Colonic mucosa (tissue), 4 donors: ENCODE measurements at regions not wholly inside any gene's neighbourhood (a gene's known extent, or its start where the extent isn't known, plus 50 kb on each side); places are given as distances from the start of the nearest gene placed in this dataset.

ENCODE experiments used
- DNase-seq: peaks from one replicate; pipeline ENCODE4 v3.0.0-alpha.2; 2020
- H3K27ac ChIP-seq: fragments of 200-600 bp; one replicate; pipeline ENCODE4 v1.8.0; 2021
- H3K27me3 ChIP-seq: fragments of 200-600 bp; one replicate; pipeline ENCODE4 v1.8.0; 2021
- H3K36me3 ChIP-seq: fragments of 200-600 bp; one replicate; pipeline ENCODE4 v1.8.0; 2021
- H3K4me1 ChIP-seq: fragments of 200-600 bp; one replicate; pipeline ENCODE4 v1.8.0; 2021; ENCODE audit warnings: mild to moderate bottlenecking
- H3K4me3 ChIP-seq: fragments of 200-600 bp; one replicate; pipeline ENCODE4 v1.8.0; 2021
- H3K9ac ChIP-seq, 2 donors: one replicate each; pipeline ENCODE4 v1.7.0; 2013; ENCODE audit warnings: control low read depth in 2 of 2, low read depth in 2 of 2, low read length in 2 of 2
- H3K9me3 ChIP-seq: fragments of 200-600 bp; one replicate; pipeline ENCODE4 v1.8.0; 2021
- intact Hi-C: fragments of 100-400 bp; cut with DNase I; formaldehyde crosslinking; loops from one replicate; pipeline ENCODE4 v1.14.1; 2022
- TF ChIP-seq, protein P1 (sequence below): fragments of 200-600 bp; IDR thresholded peaks from one replicate; pipeline ENCODE4 v1.8.0; 2022; ENCODE audit warnings: antibody characterized with exemption, mild to moderate bottlenecking
- donor health status: healthy.
- donor health status: DM: no; HTN: no; CAD: no.
- donor health status: DM: no; HTN: no; CAD: no.

DNA sequence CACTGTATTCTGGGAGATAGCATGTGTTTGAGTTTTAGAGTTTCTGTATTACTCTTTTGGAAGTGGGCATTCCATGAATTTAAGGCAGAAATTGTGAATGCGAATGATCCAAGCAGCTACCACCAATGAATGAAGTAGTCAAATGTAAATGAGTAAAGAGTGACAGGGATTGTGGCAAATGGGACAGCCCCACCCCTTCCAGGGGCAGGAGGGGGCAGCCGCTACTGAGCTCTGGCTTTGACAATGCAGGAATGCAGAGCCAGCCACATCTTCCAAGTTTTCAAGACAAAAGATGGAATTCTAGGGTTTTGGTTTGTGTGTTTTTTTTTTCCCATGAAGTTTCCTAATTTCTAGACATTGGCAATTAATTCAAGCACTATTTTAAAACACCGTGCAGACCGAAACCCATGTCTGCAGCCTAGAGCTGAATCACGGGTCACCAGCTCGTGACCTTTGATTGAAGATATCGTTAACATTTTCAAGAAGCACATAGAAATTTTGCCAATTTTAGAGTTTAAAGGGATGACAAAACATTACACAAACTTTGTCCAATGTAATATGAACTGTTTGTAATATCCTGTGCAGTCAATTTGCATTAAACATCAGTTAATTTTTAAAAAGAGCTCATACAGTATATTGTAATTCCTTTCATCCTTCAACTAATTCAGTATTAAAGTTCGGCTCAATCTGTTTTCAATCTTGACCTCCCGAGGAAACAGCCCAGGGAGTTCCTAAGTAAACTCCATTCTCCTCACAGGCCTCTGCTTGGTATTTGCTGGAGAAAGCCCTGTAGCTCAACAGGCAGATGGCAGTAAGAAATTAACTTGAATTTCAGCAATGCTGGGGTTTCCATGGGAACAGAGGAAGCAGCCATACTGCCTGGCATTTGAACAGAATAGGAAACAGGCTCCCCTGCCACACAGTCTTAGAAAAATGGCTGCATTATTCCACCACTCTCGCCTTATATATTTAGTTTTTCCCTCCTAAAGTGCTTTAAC lies 83.4 kb downstream of the UCHL1 start:
- TF ChIP-seq, protein P1, sequence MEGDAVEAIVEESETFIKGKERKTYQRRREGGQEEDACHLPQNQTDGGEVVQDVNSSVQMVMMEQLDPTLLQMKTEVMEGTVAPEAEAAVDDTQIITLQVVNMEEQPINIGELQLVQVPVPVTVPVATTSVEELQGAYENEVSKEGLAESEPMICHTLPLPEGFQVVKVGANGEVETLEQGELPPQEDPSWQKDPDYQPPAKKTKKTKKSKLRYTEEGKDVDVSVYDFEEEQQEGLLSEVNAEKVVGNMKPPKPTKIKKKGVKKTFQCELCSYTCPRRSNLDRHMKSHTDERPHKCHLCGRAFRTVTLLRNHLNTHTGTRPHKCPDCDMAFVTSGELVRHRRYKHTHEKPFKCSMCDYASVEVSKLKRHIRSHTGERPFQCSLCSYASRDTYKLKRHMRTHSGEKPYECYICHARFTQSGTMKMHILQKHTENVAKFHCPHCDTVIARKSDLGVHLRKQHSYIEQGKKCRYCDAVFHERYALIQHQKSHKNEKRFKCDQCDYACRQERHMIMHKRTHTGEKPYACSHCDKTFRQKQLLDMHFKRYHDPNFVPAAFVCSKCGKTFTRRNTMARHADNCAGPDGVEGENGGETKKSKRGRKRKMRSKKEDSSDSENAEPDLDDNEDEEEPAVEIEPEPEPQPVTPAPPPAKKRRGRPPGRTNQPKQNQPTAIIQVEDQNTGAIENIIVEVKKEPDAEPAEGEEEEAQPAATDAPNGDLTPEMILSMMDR, result no peak
- DNase-seq, result no peak
- intact Hi-C loops, result no loop called here
- Histone ChIP-seq H3K4me3 (no peak overlapping the region), H3K27ac (no peak overlapping the region), H3K9me3 (no peaks in the 10 kb centered on the region), H3K4me1 (no peaks in the 10 kb centered on the region), H3K9ac (no peak overlapping the region), H3K27me3 (no peaks in the 10 kb centered on the region), H3K36me3 (no peaks in the 10 kb centered on the region)

DNA sequence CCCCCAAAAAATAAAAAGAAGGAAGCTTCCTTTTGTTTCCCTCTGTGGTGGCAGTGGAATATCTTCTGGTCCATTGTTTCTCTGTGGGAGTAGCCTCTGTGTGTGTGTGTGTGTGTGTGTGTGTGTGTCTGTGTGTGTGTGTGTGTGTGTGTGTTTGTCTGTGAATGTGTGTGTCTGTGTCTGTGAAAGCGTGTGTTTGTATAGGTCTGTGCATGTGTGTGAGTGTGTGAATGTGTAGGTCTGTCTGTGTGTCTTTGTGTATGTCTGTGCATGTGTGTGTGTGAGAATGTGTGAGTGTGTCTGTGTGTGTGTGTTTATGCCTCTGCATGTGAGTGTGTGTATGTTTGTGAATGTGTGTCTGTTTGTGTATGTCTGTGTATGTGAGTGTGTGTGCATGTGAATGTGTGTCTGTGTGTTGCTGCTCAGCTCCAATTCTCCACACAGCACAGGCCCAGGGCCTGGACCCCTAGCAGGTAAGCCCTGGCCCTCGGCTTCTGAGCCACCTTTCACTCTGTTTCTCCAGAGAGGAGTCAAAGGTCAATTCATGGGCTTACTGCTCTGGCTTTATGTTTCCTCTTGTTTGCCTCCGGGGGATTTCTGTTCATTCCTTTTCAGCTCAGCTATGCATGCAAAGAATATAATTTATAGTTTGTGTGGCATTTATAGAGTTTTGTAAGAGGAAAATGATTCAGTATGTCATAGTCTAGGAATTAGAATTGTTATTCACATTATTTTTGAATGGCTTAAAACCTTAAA lies 89.8 kb downstream of the UCHL1 start:
- DNase-seq, result no peak
- intact Hi-C loops, result no loop called here
- Histone ChIP-seq H3K4me1 (no peaks in the 10 kb centered on the region), H3K9me3 (no peaks in the 10 kb centered on the region), H3K9ac (no peak overlapping the region), H3K4me3 (no peak overlapping the region), H3K27me3 (no peaks in the 10 kb centered on the region), H3K27ac (no peak overlapping the region), H3K36me3 (no peaks in the 10 kb centered on the region)
- TF ChIP-seq, protein P1, result no peak

DNA sequence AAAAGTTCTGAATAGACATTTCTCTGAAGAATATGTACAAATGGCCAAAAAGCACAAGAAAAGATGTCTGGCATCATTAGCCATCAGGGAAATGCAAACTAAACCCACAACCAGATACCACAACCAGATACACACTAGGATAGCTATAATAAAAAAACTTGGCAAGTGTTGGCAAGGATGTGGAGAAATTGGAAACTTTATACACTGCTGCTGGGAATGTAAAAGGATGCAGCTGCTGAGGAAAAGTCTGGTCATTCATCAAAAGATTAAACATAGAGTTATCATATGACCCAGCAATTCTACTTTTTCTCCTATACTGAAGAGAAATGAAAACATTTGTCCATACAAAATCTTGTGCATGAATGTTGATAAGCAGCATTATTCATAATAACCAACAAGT lies 92.3 kb downstream of the UCHL1 start:
- DNase-seq, result no peak
- Histone ChIP-seq H3K36me3 (no peaks in the 10 kb centered on the region), H3K4me3 (no peak overlapping the region), H3K9me3 (no peaks in the 10 kb centered on the region), H3K27me3 (no peaks in the 10 kb centered on the region), H3K4me1 (no peaks in the 10 kb centered on the region), H3K9ac (no peak overlapping the region), H3K27ac (no peak overlapping the region)
- intact Hi-C loops, result no loop called here
- TF ChIP-seq, protein P1, result no peak

DNA sequence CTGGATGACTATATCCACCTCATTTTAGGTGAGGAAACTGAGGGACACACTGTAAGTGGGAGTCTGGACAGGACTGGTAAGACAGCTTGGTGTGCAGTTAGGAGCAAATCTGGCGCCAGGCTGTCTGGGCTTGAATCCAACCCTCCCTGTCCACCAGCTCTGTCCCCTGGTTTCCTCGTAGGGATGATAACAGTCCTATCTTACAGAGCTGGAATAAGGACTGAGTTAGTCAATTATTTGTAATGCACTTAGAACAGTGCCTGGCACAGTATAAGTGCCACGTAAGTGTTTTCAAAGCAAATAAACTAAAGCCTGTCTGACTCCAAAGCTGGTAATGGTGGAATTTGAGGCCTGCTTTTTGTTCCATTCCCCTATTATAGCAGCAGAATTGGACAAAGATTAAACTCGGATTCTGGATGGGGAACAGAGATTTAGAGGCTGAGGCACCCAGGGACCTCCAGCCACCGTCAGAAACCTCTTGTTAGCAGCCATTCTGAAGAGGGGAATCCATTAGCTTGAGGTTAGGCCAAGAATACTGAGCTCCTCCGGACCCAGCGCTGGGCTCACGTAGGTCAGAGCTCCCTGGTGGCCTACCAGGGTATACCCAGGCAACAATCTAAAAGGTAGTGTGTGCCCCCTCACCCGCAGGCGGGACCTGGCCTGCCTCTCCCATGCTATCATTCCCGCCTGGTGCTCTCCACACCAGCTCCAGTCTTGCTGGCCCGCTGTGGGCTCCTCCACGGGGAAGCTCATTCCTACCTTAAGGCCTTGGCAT lies 102.1 kb downstream of the UCHL1 start:
- no peak for DNase-seq
- no peak overlapping the region for H3K27ac ChIP-seq
- no peaks in the 10 kb centered on the region for H3K36me3 ChIP-seq

More for the DNA sequence above, 102.1 kb downstream of the UCHL1 start:
- H3K9me3 ChIP-seq, result no peaks in the 10 kb centered on the region
- H3K4me1 ChIP-seq, result no peaks in the 10 kb centered on the region
- H3K4me3 ChIP-seq, result no peak overlapping the region
- no peak overlapping the region for H3K9ac ChIP-seq
- TF ChIP-seq, protein P1, result no peak
- no peaks in the 10 kb centered on the region for H3K27me3 ChIP-seq
- intact Hi-C loops, result no loop called here
